ENCODE measurements at regions not wholly inside any gene's neighbourhood (a gene's known extent, or its start where the extent isn't known, plus 50 kb on each side); places are given as distances from the start of the nearest gene placed in this dataset.

- H3K4me1 ChIP-seq (ENCODE audit: control insufficient read depth, extremely low read depth, insufficient read depth, low read length) = no peaks in the 10 kb centered on the region
- no peaks in the 10 kb centered on the region for H4K20me1 ChIP-seq (ENCODE audit: control insufficient read depth, extremely low read depth, insufficient read depth, low read length)
- TF ChIP-seq EZH2 (IDR thresholded peaks at IDR 0.05; ENCODE audit: low read length, missing control alignments) = no peak
- TF ChIP-seq, protein P1, sequence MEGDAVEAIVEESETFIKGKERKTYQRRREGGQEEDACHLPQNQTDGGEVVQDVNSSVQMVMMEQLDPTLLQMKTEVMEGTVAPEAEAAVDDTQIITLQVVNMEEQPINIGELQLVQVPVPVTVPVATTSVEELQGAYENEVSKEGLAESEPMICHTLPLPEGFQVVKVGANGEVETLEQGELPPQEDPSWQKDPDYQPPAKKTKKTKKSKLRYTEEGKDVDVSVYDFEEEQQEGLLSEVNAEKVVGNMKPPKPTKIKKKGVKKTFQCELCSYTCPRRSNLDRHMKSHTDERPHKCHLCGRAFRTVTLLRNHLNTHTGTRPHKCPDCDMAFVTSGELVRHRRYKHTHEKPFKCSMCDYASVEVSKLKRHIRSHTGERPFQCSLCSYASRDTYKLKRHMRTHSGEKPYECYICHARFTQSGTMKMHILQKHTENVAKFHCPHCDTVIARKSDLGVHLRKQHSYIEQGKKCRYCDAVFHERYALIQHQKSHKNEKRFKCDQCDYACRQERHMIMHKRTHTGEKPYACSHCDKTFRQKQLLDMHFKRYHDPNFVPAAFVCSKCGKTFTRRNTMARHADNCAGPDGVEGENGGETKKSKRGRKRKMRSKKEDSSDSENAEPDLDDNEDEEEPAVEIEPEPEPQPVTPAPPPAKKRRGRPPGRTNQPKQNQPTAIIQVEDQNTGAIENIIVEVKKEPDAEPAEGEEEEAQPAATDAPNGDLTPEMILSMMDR (conservative IDR thresholded peaks at IDR 0.05 in 1 of 2, IDR thresholded peaks at IDR 0.05 in 1 of 2; ENCODE audit: low read depth in 1 of 2, low read length in 2 of 2) = no peak
- DNase-seq (ENCODE audit: low read depth in 2 of 2) = no peak
- no peak overlapping the region for H3K4me3 ChIP-seq (replicated peaks in 1 of 4; ENCODE audit: control extremely low read depth in 1 of 4, insufficient read depth in 1 of 4, low read depth in 3 of 4, low read length in 4 of 4)
- H2AFZ ChIP-seq (ENCODE audit: low read length) = no peak overlapping the region
- H3K36me3 ChIP-seq (ENCODE audit: control insufficient read depth, insufficient read depth, low read length) = no peaks in the 10 kb centered on the region
- H3K9ac ChIP-seq (ENCODE audit: insufficient read depth, low read length) = no peak overlapping the region
- H3K4me2 ChIP-seq (ENCODE audit: extremely low read depth, insufficient read depth, low read length) = no peak overlapping the region
- H3K9me3 ChIP-seq (ENCODE audit: control insufficient read depth, insufficient read depth, low read depth, low read length) = no peaks in the 10 kb centered on the region
- H3K27me3 ChIP-seq (ENCODE audit: control insufficient read depth, insufficient read depth, low read length) = no peaks in the 10 kb centered on the region
- H3K27ac ChIP-seq (ENCODE audit: insufficient read depth, low read length) = no peak overlapping the region
- H3K79me2 ChIP-seq (ENCODE audit: control insufficient read depth, insufficient read depth, low read length) = no peaks in the 10 kb centered on the region
These were observed 876.3 kb downstream of the C4orf33 start for GRCh38 chr4:129972257-129972656.

- Histone ChIP-seq H2AFZ (ENCODE audit: low read length) (no peak overlapping the region), H3K9me3 (ENCODE audit: control insufficient read depth, insufficient read depth, low read depth, low read length) (no peaks in the 10 kb centered on the region), H3K36me3 (ENCODE audit: control insufficient read depth, insufficient read depth, low read length) (no peaks in the 10 kb centered on the region), H3K9ac (ENCODE audit: insufficient read depth, low read length) (no peak overlapping the region), H3K4me3 (replicated peaks in 1 of 4; ENCODE audit: control extremely low read depth in 1 of 4, insufficient read depth in 1 of 4, low read depth in 3 of 4, low read length in 4 of 4) (no peak overlapping the region), H3K4me2 (ENCODE audit: extremely low read depth, insufficient read depth, low read length) (no peak overlapping the region), H4K20me1 (ENCODE audit: control insufficient read depth, extremely low read depth, insufficient read depth, low read length) (no peaks in the 10 kb centered on the region), H3K27ac (ENCODE audit: insufficient read depth, low read length) (no peak overlapping the region), H3K79me2 (ENCODE audit: control insufficient read depth, insufficient read depth, low read length) (no peaks in the 10 kb centered on the region), H3K27me3 (ENCODE audit: control insufficient read depth, insufficient read depth, low read length) (no peaks in the 10 kb centered on the region), H3K4me1 (ENCODE audit: control insufficient read depth, extremely low read depth, insufficient read depth, low read length) (no peaks in the 10 kb centered on the region)
- DNase-seq (ENCODE audit: low read depth in 2 of 2) = no peak
- TF ChIP-seq, protein P1 (conservative IDR thresholded peaks at IDR 0.05 in 1 of 2, IDR thresholded peaks at IDR 0.05 in 1 of 2; ENCODE audit: low read depth in 1 of 2, low read length in 2 of 2) = no peak
These were observed 878.8 kb downstream of the C4orf33 start for GRCh38 chr4:129974730-129975129.

DNA sequence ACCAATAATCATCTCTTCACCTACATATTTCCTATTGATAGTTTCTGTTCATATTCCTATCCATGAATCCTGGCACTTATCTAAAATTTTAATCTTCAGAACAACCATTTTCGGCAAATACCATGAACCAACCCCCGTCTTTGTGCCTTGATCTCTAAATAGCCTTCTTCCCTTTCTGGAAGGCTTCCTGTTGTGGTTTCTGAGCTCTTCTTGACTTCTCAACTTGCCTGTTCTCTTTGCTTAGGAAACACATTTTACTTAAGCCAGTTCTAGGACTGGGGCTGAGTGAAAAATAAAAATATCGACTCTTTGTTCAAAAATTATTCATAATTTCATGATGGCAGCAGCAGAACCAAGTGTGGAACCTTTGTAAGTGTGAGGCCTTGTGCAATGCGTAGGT lies 882.4 kb downstream of the C4orf33 start:
- Histone ChIP-seq H3K36me3 (ENCODE audit: control insufficient read depth, insufficient read depth, low read length) (no peaks in the 10 kb centered on the region), H3K9ac (ENCODE audit: insufficient read depth, low read length) (no peak overlapping the region), H3K4me3 (replicated peaks in 1 of 4; ENCODE audit: control extremely low read depth in 1 of 4, insufficient read depth in 1 of 4, low read depth in 3 of 4, low read length in 4 of 4) (no peak overlapping the region), H3K27ac (ENCODE audit: insufficient read depth, low read length) (no peak overlapping the region), H4K20me1 (ENCODE audit: control insufficient read depth, extremely low read depth, insufficient read depth, low read length) (no peaks in the 10 kb centered on the region), H3K9me3 (ENCODE audit: control insufficient read depth, insufficient read depth, low read depth, low read length) (no peaks in the 10 kb centered on the region), H2AFZ (ENCODE audit: low read length) (no peak overlapping the region), H3K4me2 (ENCODE audit: extremely low read depth, insufficient read depth, low read length) (no peak overlapping the region), H3K27me3 (ENCODE audit: control insufficient read depth, insufficient read depth, low read length) (no peaks in the 10 kb centered on the region), H3K4me1 (ENCODE audit: control insufficient read depth, extremely low read depth, insufficient read depth, low read length) (no peaks in the 10 kb centered on the region), H3K79me2 (ENCODE audit: control insufficient read depth, insufficient read depth, low read length) (no peaks in the 10 kb centered on the region)
- no peak for DNase-seq (ENCODE audit: low read depth in 2 of 2)
- TF ChIP-seq EZH2 (IDR thresholded peaks at IDR 0.05; ENCODE audit: low read length, missing control alignments) = no peak
- TF ChIP-seq, protein P1 (conservative IDR thresholded peaks at IDR 0.05 in 1 of 2, IDR thresholded peaks at IDR 0.05 in 1 of 2; ENCODE audit: low read depth in 1 of 2, low read length in 2 of 2) = no peak

All from fibroblast of lung (primary cell).